ENCODE measurements at regions not wholly inside any gene's neighbourhood (a gene's known extent, or its start where the extent isn't known, plus 50 kb on each side); places are given as distances from the start of the nearest gene placed in this dataset.

GRCh38 chr10:69751214-69751613 is 50.5 kb upstream of the COL13A1 start:
- TF ChIP-seq POLR2A (IDR thresholded peaks at IDR 0.05; ENCODE audit: low read depth, low read length) = no peak
- no peak for TF ChIP-seq NRF1 (conservative IDR thresholded peaks at IDR 0.05; ENCODE audit: low read depth, low read length)
- no peak for TF ChIP-seq CTCF (IDR thresholded peaks at IDR 0.05 in 2 of 3, conservative IDR thresholded peaks at IDR 0.05 in 1 of 3; ENCODE audit: control insufficient read depth in 2 of 3, extremely low read depth in 1 of 3, insufficient read depth in 1 of 3, low read depth in 3 of 3, low read length in 3 of 3)
- TF ChIP-seq SPI1 (IDR thresholded peaks at IDR 0.05; ENCODE audit: borderline replicate concordance, insufficient read depth, low read depth, low read length) = no peak
